HL-60 (cell line): ENCODE measurements at regions not wholly inside any gene's neighbourhood (a gene's known extent, or its start where the extent isn't known, plus 50 kb on each side); places are given as distances from the start of the nearest gene placed in this dataset.

ENCODE experiments used
- DNase-seq, 2 experiments: peaks; one replicate each; pipeline ENCODE4 v3.0.0-alpha.2; 2010 to 2020; ENCODE audit warnings: low read depth in 1 of 2, low spot score in 1 of 2
- H3K27ac ChIP-seq: fragments of 250-450 bp; sonication (Bioruptor Pico); replicated peaks from 2 replicates; pipeline ENCODE4 v1.5.1; 2020; ENCODE audit warnings: mild to moderate bottlenecking, moderate library complexity
- H3K27me3 ChIP-seq: fragments of 250-450 bp; sonication (Bioruptor Pico); 2 replicates; pipeline ENCODE4 v1.5.1; 2021; ENCODE audit warnings: mild to moderate bottlenecking, moderate library complexity; ENCODE audit not compliant: insufficient read depth, poor library complexity, severe bottlenecking
- H3K4me3 ChIP-seq: replicated peaks from 2 replicates; pipeline ENCODE4 v1.5.1; 2011; ENCODE audit warnings: mild to moderate bottlenecking, control low read depth, low read length; ENCODE audit not compliant: insufficient read depth
- GABPA ChIP-seq: IDR thresholded peaks from 2 replicates; pipeline ENCODE4 v1.6.1; 2012; ENCODE audit warnings: low read depth
- POLR2AphosphoS5 ChIP-seq: IDR thresholded peaks from 2 replicates; pipeline ENCODE4 v1.6.1; 2012; ENCODE audit warnings: low read depth
- SPI1 ChIP-seq: IDR thresholded peaks from 2 replicates; pipeline ENCODE4 v1.6.1; 2012; ENCODE audit warnings: low read depth, mild to moderate bottlenecking, borderline replicate concordance
- TF ChIP-seq, protein P1 (sequence below): IDR thresholded peaks from 2 replicates; pipeline ENCODE4 v1.6.1; 2012; ENCODE audit warnings: low read depth; ENCODE audit not compliant: insufficient replicate concordance
- TF ChIP-seq, protein P2 (sequence below): IDR thresholded peaks from one replicate; pipeline ENCODE4 v1.5.1; 2011; ENCODE audit warnings: low read length, control low read depth, inconsistent platforms; ENCODE audit not compliant: insufficient read depth

DNA sequence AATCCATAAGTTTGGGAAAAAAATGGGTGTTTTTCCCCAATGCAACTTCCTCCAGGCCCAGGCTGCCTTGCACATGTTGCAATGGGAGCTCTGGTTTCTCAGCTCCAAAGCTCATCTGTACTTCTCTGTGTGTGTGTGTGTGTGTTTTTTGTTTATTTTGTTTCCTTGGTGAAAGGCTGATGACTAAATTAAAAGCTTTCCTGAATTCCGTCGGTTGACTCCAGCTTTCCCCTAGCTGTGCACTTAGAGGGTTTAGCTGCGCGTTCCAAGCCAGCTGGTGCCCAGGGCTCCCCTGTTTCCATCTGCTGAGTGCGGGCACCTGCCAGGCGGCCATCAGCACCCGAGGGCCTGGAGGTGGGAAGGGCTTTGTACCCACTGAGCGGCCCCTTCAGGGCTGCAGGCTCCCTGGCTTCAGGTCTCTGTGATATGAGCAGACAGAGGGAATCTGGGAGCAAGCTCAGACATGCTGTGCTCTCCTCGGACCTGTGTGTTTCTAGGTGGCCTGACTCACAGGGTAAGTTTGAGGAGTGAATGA lies 129.1 kb upstream of the SOX1 start:
- Histone ChIP-seq H3K4me3 (no peak overlapping the region), H3K27ac (no peak overlapping the region), H3K27me3 (no peaks in the 10 kb centered on the region)
- DNase-seq, result no peak
- TF ChIP-seq, protein P1, sequence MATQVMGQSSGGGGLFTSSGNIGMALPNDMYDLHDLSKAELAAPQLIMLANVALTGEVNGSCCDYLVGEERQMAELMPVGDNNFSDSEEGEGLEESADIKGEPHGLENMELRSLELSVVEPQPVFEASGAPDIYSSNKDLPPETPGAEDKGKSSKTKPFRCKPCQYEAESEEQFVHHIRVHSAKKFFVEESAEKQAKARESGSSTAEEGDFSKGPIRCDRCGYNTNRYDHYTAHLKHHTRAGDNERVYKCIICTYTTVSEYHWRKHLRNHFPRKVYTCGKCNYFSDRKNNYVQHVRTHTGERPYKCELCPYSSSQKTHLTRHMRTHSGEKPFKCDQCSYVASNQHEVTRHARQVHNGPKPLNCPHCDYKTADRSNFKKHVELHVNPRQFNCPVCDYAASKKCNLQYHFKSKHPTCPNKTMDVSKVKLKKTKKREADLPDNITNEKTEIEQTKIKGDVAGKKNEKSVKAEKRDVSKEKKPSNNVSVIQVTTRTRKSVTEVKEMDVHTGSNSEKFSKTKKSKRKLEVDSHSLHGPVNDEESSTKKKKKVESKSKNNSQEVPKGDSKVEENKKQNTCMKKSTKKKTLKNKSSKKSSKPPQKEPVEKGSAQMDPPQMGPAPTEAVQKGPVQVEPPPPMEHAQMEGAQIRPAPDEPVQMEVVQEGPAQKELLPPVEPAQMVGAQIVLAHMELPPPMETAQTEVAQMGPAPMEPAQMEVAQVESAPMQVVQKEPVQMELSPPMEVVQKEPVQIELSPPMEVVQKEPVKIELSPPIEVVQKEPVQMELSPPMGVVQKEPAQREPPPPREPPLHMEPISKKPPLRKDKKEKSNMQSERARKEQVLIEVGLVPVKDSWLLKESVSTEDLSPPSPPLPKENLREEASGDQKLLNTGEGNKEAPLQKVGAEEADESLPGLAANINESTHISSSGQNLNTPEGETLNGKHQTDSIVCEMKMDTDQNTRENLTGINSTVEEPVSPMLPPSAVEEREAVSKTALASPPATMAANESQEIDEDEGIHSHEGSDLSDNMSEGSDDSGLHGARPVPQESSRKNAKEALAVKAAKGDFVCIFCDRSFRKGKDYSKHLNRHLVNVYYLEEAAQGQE, result no peak
- TF ChIP-seq GABPA (no peak), POLR2AphosphoS5 (no peak), SPI1 (no peak)
- TF ChIP-seq, protein P2, sequence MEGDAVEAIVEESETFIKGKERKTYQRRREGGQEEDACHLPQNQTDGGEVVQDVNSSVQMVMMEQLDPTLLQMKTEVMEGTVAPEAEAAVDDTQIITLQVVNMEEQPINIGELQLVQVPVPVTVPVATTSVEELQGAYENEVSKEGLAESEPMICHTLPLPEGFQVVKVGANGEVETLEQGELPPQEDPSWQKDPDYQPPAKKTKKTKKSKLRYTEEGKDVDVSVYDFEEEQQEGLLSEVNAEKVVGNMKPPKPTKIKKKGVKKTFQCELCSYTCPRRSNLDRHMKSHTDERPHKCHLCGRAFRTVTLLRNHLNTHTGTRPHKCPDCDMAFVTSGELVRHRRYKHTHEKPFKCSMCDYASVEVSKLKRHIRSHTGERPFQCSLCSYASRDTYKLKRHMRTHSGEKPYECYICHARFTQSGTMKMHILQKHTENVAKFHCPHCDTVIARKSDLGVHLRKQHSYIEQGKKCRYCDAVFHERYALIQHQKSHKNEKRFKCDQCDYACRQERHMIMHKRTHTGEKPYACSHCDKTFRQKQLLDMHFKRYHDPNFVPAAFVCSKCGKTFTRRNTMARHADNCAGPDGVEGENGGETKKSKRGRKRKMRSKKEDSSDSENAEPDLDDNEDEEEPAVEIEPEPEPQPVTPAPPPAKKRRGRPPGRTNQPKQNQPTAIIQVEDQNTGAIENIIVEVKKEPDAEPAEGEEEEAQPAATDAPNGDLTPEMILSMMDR, result no peak

DNA sequence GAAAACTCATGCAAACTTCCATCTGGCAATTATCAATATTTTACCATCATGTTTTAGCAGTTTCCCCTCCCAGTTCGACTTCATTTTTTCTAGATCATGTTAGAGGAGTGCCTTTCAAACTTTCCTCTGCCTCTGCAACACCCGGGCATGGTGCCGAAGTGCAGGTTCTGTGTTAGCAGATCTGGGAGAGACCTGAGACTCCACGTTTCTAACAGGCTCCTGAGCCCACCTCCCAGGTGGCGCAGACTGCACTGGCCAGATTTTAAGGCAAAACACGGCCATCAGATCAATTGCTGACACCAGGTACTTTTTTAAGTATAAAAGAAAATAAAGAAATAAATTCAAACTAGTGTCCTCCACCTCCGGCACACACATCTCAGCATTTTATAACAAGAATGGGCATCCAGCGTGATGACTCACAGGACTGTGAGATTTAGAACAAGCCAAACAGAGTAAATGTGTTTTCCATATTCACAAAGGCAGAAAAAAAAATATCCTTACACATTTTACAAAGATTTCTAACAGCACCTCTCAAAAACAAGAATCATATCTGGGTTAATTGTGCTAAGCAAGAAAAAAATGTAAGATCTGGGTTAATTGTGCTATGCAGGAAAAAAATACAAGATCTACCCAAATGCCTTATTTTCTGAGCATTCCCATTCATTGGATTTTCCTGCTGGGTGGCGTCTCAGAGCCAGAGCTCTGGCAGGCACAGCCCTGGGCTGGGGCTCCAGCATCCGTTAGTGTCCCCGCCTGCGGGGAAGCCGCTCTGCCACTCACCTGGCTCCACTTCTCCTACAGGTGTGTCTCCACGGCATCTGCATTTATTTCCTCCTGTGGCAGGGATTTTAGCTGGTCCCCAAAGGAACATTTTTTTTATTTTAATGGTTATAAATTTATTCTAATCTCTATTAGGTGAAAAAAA lies 127.9 kb upstream of the SOX1 start:
- H3K27ac ChIP-seq, result no peak overlapping the region
- H3K4me3 ChIP-seq, result no peak overlapping the region
- TF ChIP-seq SPI1 (no peak), POLR2AphosphoS5 (no peak), GABPA (no peak)
- TF ChIP-seq, protein P2, result no peak
- TF ChIP-seq, protein P1, result no peak
- DNase-seq, result no peak
- no peaks in the 10 kb centered on the region for H3K27me3 ChIP-seq

DNA sequence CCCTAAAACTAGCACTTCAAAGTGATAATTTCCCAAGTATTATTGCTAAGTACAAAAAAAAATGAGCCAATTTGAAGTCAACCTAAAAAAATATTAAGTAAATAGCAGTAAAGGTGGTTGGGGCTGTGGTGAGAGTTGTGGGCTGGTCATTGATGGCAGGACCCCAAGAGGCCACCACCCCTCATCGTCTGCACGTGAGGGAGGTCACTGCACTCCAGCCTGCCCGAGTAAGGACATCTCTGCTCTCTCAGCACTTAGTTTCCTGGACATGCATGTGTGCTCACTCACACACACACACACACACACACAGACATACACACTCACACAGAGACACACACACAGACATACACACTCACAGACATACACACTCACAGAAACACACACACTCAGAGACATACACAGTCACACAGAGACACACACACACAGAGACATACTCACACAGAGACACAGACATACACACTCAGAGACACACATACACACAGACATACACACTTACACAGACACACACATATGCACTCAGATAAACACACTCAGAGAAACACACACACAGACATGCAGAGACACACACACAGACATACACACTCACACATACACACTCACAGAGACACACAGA lies 127.2 kb upstream of the SOX1 start:
- DNase-seq, result no peak
- Histone ChIP-seq H3K4me3 (no peak overlapping the region), H3K27ac (no peak overlapping the region), H3K27me3 (no peaks in the 10 kb centered on the region)
- TF ChIP-seq GABPA (no peak), SPI1 (no peak), POLR2AphosphoS5 (no peak)
- TF ChIP-seq, protein P1, result no peak
- TF ChIP-seq, protein P2, result no peak
